GM12878 (cell line): ENCODE measurements at regions not wholly inside any gene's neighbourhood (a gene's known extent, or its start where the extent isn't known, plus 50 kb on each side); places are given as distances from the start of the nearest gene placed in this dataset.

Experiments used
- ATAC-seq: fragments of 200-7000 bp; cut with Tn5 transposase; 3 replicates; pipeline ENCODE4 v1.9.1; 2020; ENCODE audit warnings: mild to moderate bottlenecking, moderate library complexity
- BruUV-seq: library from RNA; stranded (reverse); fragments of 400-500 nt; replicated peaks from 2 replicates; lab custom pipeline; 2021; lab: Mats Ljungman, UMichigan
- CTCF ChIA-PET: fragments of 300-600 bp; sonication (Branson Sonifier 250); formaldehyde crosslinking; extraction: SDS; loops from one replicate; lab custom pipeline; 2021; ENCODE audit warnings: inconsistent platforms; lab: Yijun Ruan, JAX
- POLR2A ChIA-PET: fragments of 350-600 bp; formaldehyde crosslinking; extraction: SDS; loops from one replicate; lab custom pipeline; 2021; ENCODE audit warnings: inconsistent platforms; lab: Charles Lee
- RAD21 ChIA-PET: fragments of 300-600 bp; sonication (Branson Sonifier 250); formaldehyde crosslinking; loops from one replicate; lab custom pipeline; 2023; ENCODE audit warnings: antibody characterized with exemption; ENCODE audit not compliant: unreplicated experiment; lab: Charles Lee
- SMC1A ChIA-PET: fragments of 300-600 bp; sonication (Branson Sonifier 250); formaldehyde crosslinking; loops from one replicate; lab custom pipeline; 2023; ENCODE audit not compliant: unreplicated experiment, uncharacterized antibody; lab: Charles Lee
- DNase-seq: peaks from one replicate; pipeline ENCODE4 v3.0.0-alpha.2; 2011; ENCODE audit warnings: low read depth, low spot score
- FAIRE-seq: peaks from 3 replicates; lab custom pipeline; 2011; peaks lifted over from hg19 to GRCh38; lab: Jason Lieb, UNC
- H2AFZ ChIP-seq: 2 replicates; pipeline ENCODE4 v1.6.0; 2011; ENCODE audit warnings: low read depth, low read length, control low read depth; ENCODE audit not compliant: control insufficient read depth
- H3K27ac ChIP-seq: 2 replicates; pipeline ENCODE4 v1.5.1; 2011; ENCODE audit warnings: control low read depth; ENCODE audit not compliant: control insufficient read depth, insufficient read depth
- H3K27me3 ChIP-seq, 2 experiments: replicated peaks in 1 of 2; 2 replicates each; pipeline versions ENCODE4 v1.6.0 to v1.6.1; 2011; ENCODE audit warnings: low read length in 1 of 2; ENCODE audit not compliant: control insufficient read depth in 2 of 2, insufficient read depth in 2 of 2
- H3K36me3 ChIP-seq, 2 experiments: 2 replicates each; pipeline ENCODE4 v1.5.1; 2011; ENCODE audit warnings: low read length in 1 of 2; ENCODE audit not compliant: control insufficient read depth in 2 of 2, insufficient read depth in 2 of 2
- H3K4me1 ChIP-seq: 2 replicates; pipeline ENCODE4 v1.6.1; 2011; ENCODE audit warnings: mild to moderate bottlenecking, low read length, moderate library complexity, mixed read lengths; ENCODE audit not compliant: control insufficient read depth, insufficient read depth
- H3K4me2 ChIP-seq: 2 replicates; pipeline ENCODE4 v1.6.0; 2011; ENCODE audit warnings: control low read depth; ENCODE audit not compliant: control insufficient read depth, insufficient read depth
- H3K4me3 ChIP-seq: fragments of 200-600 bp; sonication (generic); 2 replicates; pipeline ENCODE4 v1.5.1; 2016
- H3K79me2 ChIP-seq: 2 replicates; pipeline ENCODE4 v1.6.0; 2011; ENCODE audit warnings: low read length; ENCODE audit not compliant: control insufficient read depth, insufficient read depth
- H3K9ac ChIP-seq: 2 replicates; pipeline ENCODE4 v1.8.0; 2011; ENCODE audit warnings: low read length, control low read depth, mixed read lengths; ENCODE audit not compliant: control insufficient read depth, insufficient read depth
- H3K9me3 ChIP-seq: replicated peaks from 3 replicates; pipeline ENCODE4 v1.5.1; 2011; ENCODE audit warnings: mild to moderate bottlenecking, low read length; ENCODE audit not compliant: control insufficient read depth, insufficient read depth
- H4K20me1 ChIP-seq: 2 replicates; pipeline ENCODE4 v1.6.0; 2011; ENCODE audit not compliant: control insufficient read depth, insufficient read depth
- BCLAF1 ChIP-seq: fragments of 450-650 bp; IDR thresholded peaks from 2 replicates; pipeline ENCODE4 v1.6.1; 2017; ENCODE audit warnings: antibody characterized with exemption, mild to moderate bottlenecking, moderate library complexity
- CUX1 ChIP-seq: IDR thresholded peaks from 2 replicates; pipeline ENCODE4 v1.6.1; 2012; ENCODE audit warnings: improper control_type of control experiment, low read depth, low read length; ENCODE audit not compliant: insufficient replicate concordance
- HDGF ChIP-seq: fragments of 450-650 bp; IDR thresholded peaks from 2 replicates; pipeline ENCODE4 v1.6.1; 2016; ENCODE audit warnings: antibody characterized with exemption
- IRF5 ChIP-seq: fragments of 450-650 bp; IDR thresholded peaks from 2 replicates; pipeline ENCODE4 v1.6.1; 2017; ENCODE audit warnings: borderline replicate concordance
- KDM1A ChIP-seq: fragments of 200-600 bp; sonication (generic); IDR thresholded peaks from 2 replicates; pipeline ENCODE4 v1.6.1; 2016; ENCODE audit warnings: borderline replicate concordance
- KLF5 ChIP-seq: fragments of 450-650 bp; IDR thresholded peaks from 2 replicates; pipeline ENCODE4 v1.6.1; 2014; ENCODE audit warnings: mild to moderate bottlenecking; ENCODE audit not compliant: partially characterized antibody
- SUZ12 ChIP-seq: fragments of 200-600 bp; sonication (generic); IDR thresholded peaks from one replicate; pipeline ENCODE4 v1.6.1; 2018; ENCODE audit warnings: antibody characterized with exemption, mild to moderate bottlenecking; ENCODE audit not compliant: unreplicated experiment
- TCF3 ChIP-seq: IDR thresholded peaks from 2 replicates; pipeline ENCODE4 v1.6.1; 2012; ENCODE audit warnings: low read depth, mild to moderate bottlenecking, low read length, borderline replicate concordance; ENCODE audit not compliant: insufficient read depth
- YY1 ChIP-seq: IDR thresholded peaks from 2 replicates; pipeline ENCODE4 v1.6.1; 2011; ENCODE audit warnings: low read depth, mild to moderate bottlenecking, low read length
- ZBTB40 ChIP-seq: fragments of 450-650 bp; IDR thresholded peaks from 2 replicates; pipeline ENCODE4 v1.6.1; 2016; ENCODE audit warnings: mild to moderate bottlenecking, moderate library complexity, borderline replicate concordance
- WGBS: methylation state at CpG from one replicate; pipeline ENCODE4 v1.1.6; 2016; ENCODE audit warnings: low lambda C conversion rate; ENCODE audit not compliant: insufficient replicate concordance, insufficient coverage; ENCODE audit errors: missing lambda C conversion rate; 5-methylcytosine and 5-hydroxymethylcytosine counted together
- in situ Hi-C: fragments of 300-500 bp; cut with MboI; formaldehyde crosslinking; loops from 9 replicates; pipeline ENCODE4 v1.14.3; 2018; ENCODE audit warnings: mixed read lengths
- intact Hi-C: fragments of 100-400 bp; cut with micrococcal nuclease; formaldehyde crosslinking; loops from one replicate; pipeline ENCODE4 v1.14.2; 2022; ENCODE audit not compliant: unreplicated experiment

GRCh38 chr4:66266035-66266434, 595.7 kb upstream of the EPHA5 start:
- in situ Hi-C loops, result no loop called here
- Histone ChIP-seq H3K79me2 (no peaks in the 10 kb centered on the region), H3K27me3 (no peaks in the 10 kb centered on the region), H2AFZ (no peak overlapping the region), H3K4me3 (no peak overlapping the region), H3K9ac (no peak overlapping the region), H3K4me2 (no peak overlapping the region), H3K4me1 (no peaks in the 10 kb centered on the region), H3K36me3 (no peaks in the 10 kb centered on the region), H4K20me1 (no peaks in the 10 kb centered on the region), H3K27ac (no peak overlapping the region), H3K9me3 (no peaks in the 10 kb centered on the region)
- ATAC-seq, result no peak
- 48% methylated on average over 5 of the region's 5 CpGs for WGBS
- ChIA-PET CTCF (no interaction called here), POLR2A (no interaction called here), RAD21 (no interaction called here), SMC1A (interaction anchor here (0.6 kb wide), 1 partner anchor 734 kb away, joined by 3 read pairs; no protein-coding TSS in a partner anchor)
- no TSS peak for BruUV-seq
- no peak for FAIRE-seq
- DNase-seq, result no peak
- intact Hi-C loops, result no loop called here
- TF ChIP-seq SUZ12 (no peak), HDGF (no peak), KLF5 (no peak), ZBTB40 (no peak), YY1 (no peak), KDM1A (no peak), CUX1 (no peak), IRF5 (no peak), BCLAF1 (no peak), TCF3 (no peak)
